ENCODE measurements at regions not wholly inside any gene's neighbourhood (a gene's known extent, or its start where the extent isn't known, plus 50 kb on each side); places are given as distances from the start of the nearest gene placed in this dataset.
A peak's percentile ranks its signal among the peaks of the same experiment; 100 is the strongest.

- DNase-seq (no peak), ATAC-seq (no peak)
- Histone ChIP-seq H3K27ac (no peak overlapping the region), H3K4me1 (no peaks in the 10 kb centered on the region), H3K27me3 (no peaks in the 10 kb centered on the region), H3K36me3 (no peaks in the 10 kb centered on the region), H3K4me3 (no peak overlapping the region), H3K9me3 (no peaks in the 10 kb centered on the region)
- intact Hi-C loops (cut with DNase I) = no loop called here
- no peak for TF ChIP-seq CTCF (IDR thresholded peaks at IDR 0.05)
Observed at GRCh38 chr2:129056309-129056958, 737.8 kb upstream of the HS6ST1 start.

GRCh38 chr2:129056959-129057317 lies 738.3 kb upstream of the HS6ST1 start:
- Histone ChIP-seq H3K27me3 (no peaks in the 10 kb centered on the region), H3K4me1 (no peaks in the 10 kb centered on the region), H3K36me3 (no peaks in the 10 kb centered on the region), H3K4me3 (no peak overlapping the region), H3K27ac (no peak overlapping the region), H3K9me3 (no peaks in the 10 kb centered on the region)
- ATAC-seq (no peak), DNase-seq (no peak)
- TF ChIP-seq CTCF (IDR thresholded peaks at IDR 0.05) = no peak
- intact Hi-C loops (cut with DNase I) = no loop called here

GRCh38 chr2:129058981-129059380 lies 740.3 kb upstream of the HS6ST1 start:
- H3K27ac ChIP-seq = no peak overlapping the region
- no peak for DNase-seq
- no peak overlapping the region for H3K4me3 ChIP-seq
- H3K27me3 ChIP-seq = no peaks in the 10 kb centered on the region
- H3K9me3 ChIP-seq = no peaks in the 10 kb centered on the region
- no peaks in the 10 kb centered on the region for H3K4me1 ChIP-seq
- intact Hi-C loops (cut with DNase I) = no loop called here
- no peak for ATAC-seq
- no peak for TF ChIP-seq CTCF (IDR thresholded peaks at IDR 0.05)
- H3K36me3 ChIP-seq = no peaks in the 10 kb centered on the region

DNA sequence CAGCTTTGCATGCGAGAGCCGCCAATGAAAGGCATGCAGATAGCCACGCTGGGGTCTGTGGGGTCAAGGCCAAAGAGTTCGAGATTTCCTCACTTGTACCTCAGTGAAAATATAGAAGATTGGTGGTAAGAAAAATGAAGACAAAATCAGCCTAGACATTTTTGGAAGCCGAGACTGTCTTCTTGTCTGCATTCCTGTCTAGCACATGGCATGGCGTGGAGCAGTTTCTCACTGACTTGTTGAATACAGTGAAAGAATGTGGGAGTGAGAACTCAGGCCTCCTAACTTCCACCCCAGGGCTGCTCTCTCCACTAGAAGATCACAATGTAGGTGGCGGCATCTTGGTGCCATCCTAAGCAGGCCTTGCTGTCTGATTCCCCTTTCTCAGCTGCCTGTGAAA lies 740.8 kb upstream of the HS6ST1 start:
- no peak for TF ChIP-seq CTCF (IDR thresholded peaks at IDR 0.05)
- Histone ChIP-seq H3K4me1 (no peaks in the 10 kb centered on the region), H3K27me3 (no peaks in the 10 kb centered on the region), H3K9me3 (no peaks in the 10 kb centered on the region), H3K4me3 (no peak overlapping the region), H3K36me3 (no peaks in the 10 kb centered on the region), H3K27ac (no peak overlapping the region)
- DNase-seq (no peak), ATAC-seq (no peak)
- intact Hi-C loops (cut with DNase I) = no loop called here

- H3K27ac ChIP-seq = no peak overlapping the region
- DNase-seq = no peak
- no peaks in the 10 kb centered on the region for H3K27me3 ChIP-seq
- intact Hi-C loops (cut with DNase I) = no loop called here
- H3K4me1 ChIP-seq = no peaks in the 10 kb centered on the region
- H3K4me3 ChIP-seq = no peak overlapping the region
- no peaks in the 10 kb centered on the region for H3K36me3 ChIP-seq
- TF ChIP-seq CTCF (IDR thresholded peaks at IDR 0.05) = no peak
- H3K9me3 ChIP-seq = no peaks in the 10 kb centered on the region
- peak; percentile 61 for ATAC-seq
Observed at GRCh38 chr2:129061069-129061768, 742.6 kb upstream of the HS6ST1 start.
